NCI-H187 (cell line): ENCODE measurements at regions not wholly inside any gene's neighbourhood (a gene's known extent, or its start where the extent isn't known, plus 50 kb on each side); places are given as distances from the start of the nearest gene placed in this dataset.
"Not testable (repeated sequence)": the region's sequence is repeated elsewhere in the genome, so short reads cannot be mapped to it uniquely, and the experiment has no call there.

Experiments used
- DNase-seq, 2 experiments: peaks; one replicate each; lab custom pipeline; 2025; lab: John Stamatoyannopoulos, UW

GRCh38 chr18:1413323-1413675 lies 508.6 kb downstream of the ADCYAP1 start:
- DNase-seq = no peak

GRCh38 chr18:1416074-1416473 lies 511.4 kb downstream of the ADCYAP1 start:
- no peak for DNase-seq

GRCh38 chr18:1421502-1421901 lies 516.8 kb downstream of the ADCYAP1 start:
- DNase-seq = no peak

GRCh38 chr18:1422634-1423033 lies 518.0 kb downstream of the ADCYAP1 start:
- DNase-seq = no peak

- DNase-seq = no peak
Observed at GRCh38 chr18:1425679-1426078, 521.0 kb downstream of the ADCYAP1 start.

- no peak for DNase-seq
Observed at GRCh38 chr18:1435487-1435886, 530.8 kb downstream of the ADCYAP1 start.

- no peak for DNase-seq
Observed at GRCh38 chr18:1436199-1436598, 531.5 kb downstream of the ADCYAP1 start.

- no peak for DNase-seq
Observed at GRCh38 chr18:1438458-1438910, 533.8 kb downstream of the ADCYAP1 start.

- no peak for DNase-seq
Observed at GRCh38 chr18:1438967-1439366, 534.3 kb downstream of the ADCYAP1 start.

GRCh38 chr18:1444062-1444461 lies 539.4 kb downstream of the ADCYAP1 start:
- not testable (repeated sequence) for DNase-seq

GRCh38 chr18:1446765-1447164 lies 542.1 kb downstream of the ADCYAP1 start:
- no peak for DNase-seq

GRCh38 chr18:1452821-1453220 lies 548.1 kb downstream of the ADCYAP1 start:
- DNase-seq = no peak

- no peak for DNase-seq
Observed at GRCh38 chr18:1455605-1456004, 550.9 kb downstream of the ADCYAP1 start.

- no peak for DNase-seq
Observed at GRCh38 chr18:1458547-1458946, 553.9 kb downstream of the ADCYAP1 start.

GRCh38 chr18:1463981-1464380 lies 559.3 kb downstream of the ADCYAP1 start:
- no peak for DNase-seq

GRCh38 chr18:1464444-1465217 lies 560.0 kb downstream of the ADCYAP1 start:
- DNase-seq = no peak

- DNase-seq = no peak
Observed at GRCh38 chr18:1466035-1466434, 561.4 kb downstream of the ADCYAP1 start.

GRCh38 chr18:1467461-1467964 lies 562.8 kb downstream of the ADCYAP1 start:
- DNase-seq = no peak

- DNase-seq = no peak
Observed at GRCh38 chr18:1468550-1468949, 563.9 kb downstream of the ADCYAP1 start.

GRCh38 chr18:1475867-1476266 lies 571.2 kb downstream of the ADCYAP1 start:
- DNase-seq = no peak

GRCh38 chr18:1480309-1480708 lies 575.6 kb downstream of the ADCYAP1 start:
- no peak for DNase-seq

GRCh38 chr18:1481577-1481976 lies 576.9 kb downstream of the ADCYAP1 start:
- DNase-seq = no peak

- DNase-seq = no peak
Observed at GRCh38 chr18:1483385-1483784, 578.7 kb downstream of the ADCYAP1 start.

- no peak for DNase-seq
Observed at GRCh38 chr18:1487457-1487856, 582.8 kb downstream of the ADCYAP1 start.
